CD4-positive, alpha-beta memory T cell (primary cell): ENCODE measurements at regions not wholly inside any gene's neighbourhood (a gene's known extent, or its start where the extent isn't known, plus 50 kb on each side); places are given as distances from the start of the nearest gene placed in this dataset.

ENCODE experiments used
- CTCF ChIA-PET: fragments of 350-600 bp; sonication (Branson Sonifier 250); formaldehyde crosslinking; loops from one replicate; lab custom pipeline; 2021; ENCODE audit warnings: inconsistent platforms; ENCODE audit not compliant: partially characterized antibody; lab: Charles Lee
- POLR2A ChIA-PET: fragments of 350-600 bp; sonication (Branson Sonifier 250); formaldehyde crosslinking; loops from one replicate; lab custom pipeline; 2021; ENCODE audit not compliant: partially characterized antibody; lab: Charles Lee
- DNase-seq, 5 donors: peaks; one replicate each; pipeline versions ENCODE4 v3.0.0 to v3.0.0-alpha.2; 2020 to 2022; ENCODE audit warnings: mixed read lengths in 1 of 5
- H3K27ac ChIP-seq: one replicate; pipeline ENCODE4 v1.7.0; 2013; ENCODE audit warnings: low read depth, low read length
- H3K27me3 ChIP-seq: 2 replicates; pipeline ENCODE4 v1.7.0; 2013; ENCODE audit warnings: mild to moderate bottlenecking, low read length, moderate library complexity; ENCODE audit not compliant: insufficient read depth
- H3K36me3 ChIP-seq: 2 replicates; pipeline ENCODE4 v1.7.0; 2013; ENCODE audit warnings: mild to moderate bottlenecking, low read length, moderate library complexity; ENCODE audit not compliant: insufficient read depth
- H3K4me1 ChIP-seq: 2 replicates; pipeline ENCODE4 v1.7.0; 2013; ENCODE audit warnings: mild to moderate bottlenecking, low read length, moderate library complexity; ENCODE audit not compliant: insufficient read depth
- H3K4me3 ChIP-seq, 2 donors: one replicate each; pipeline ENCODE4 v1.7.0; 2013; ENCODE audit warnings: low read length in 2 of 2, mild to moderate bottlenecking in 1 of 2
- H3K9me3 ChIP-seq, 2 donors: one replicate each; pipeline ENCODE4 v1.7.0; 2013; ENCODE audit warnings: low read length in 2 of 2, control low read depth in 1 of 2; ENCODE audit not compliant: control insufficient read depth in 1 of 2
- H3K27ac Mint-ChIP-seq, 7 donors: one replicate each; pipeline ENCODE4 v1.8.0; 2020 to 2021; ENCODE audit warnings: mixed read lengths in 7 of 7, mild to moderate bottlenecking in 6 of 7, inconsistent platforms in 3 of 7, moderate library complexity in 3 of 7
- H3K27me3 Mint-ChIP-seq, 2 donors: one replicate each; pipeline ENCODE4 v1.8.0; 2020 to 2021; ENCODE audit warnings: mixed read lengths in 2 of 2
- H3K36me3 Mint-ChIP-seq, 2 donors: one replicate each; pipeline ENCODE4 v1.8.0; 2020 to 2021; ENCODE audit warnings: mixed read lengths in 2 of 2, inconsistent platforms in 1 of 2, mild to moderate bottlenecking in 1 of 2
- H3K4me1 Mint-ChIP-seq, 4 donors: one replicate each; pipeline ENCODE4 v1.8.0; 2020 to 2021; ENCODE audit warnings: mixed read lengths in 4 of 4, mild to moderate bottlenecking in 1 of 4
- H3K4me3 Mint-ChIP-seq, 8 donors: one replicate each; pipeline ENCODE4 v1.8.0; 2020 to 2021; ENCODE audit warnings: mixed read lengths in 8 of 8, mild to moderate bottlenecking in 7 of 8, moderate library complexity in 6 of 8, inconsistent platforms in 3 of 8
- H3K9me3 Mint-ChIP-seq, 8 donors: one replicate each; pipeline ENCODE4 v1.8.0; 2020 to 2021; ENCODE audit warnings: mixed read lengths in 8 of 8, mild to moderate bottlenecking in 5 of 8, inconsistent platforms in 3 of 8, moderate library complexity in 1 of 8
- intact Hi-C: fragments of 100-400 bp; cut with micrococcal nuclease; formaldehyde crosslinking; loops from one replicate; pipeline ENCODE4 v1.15.1; 2023

GRCh38 chr10:33460505-33461294, 126.2 kb upstream of the NRP1 start:
- no peaks in the 10 kb centered on the region for H3K9me3 ChIP-seq
- no peaks in the 10 kb centered on the region for H3K4me1 Mint-ChIP-seq
- H3K4me1 ChIP-seq: no peaks in the 10 kb centered on the region
- H3K4me3 Mint-ChIP-seq: no peak overlapping the region
- H3K36me3 ChIP-seq: no peaks in the 10 kb centered on the region
- no peak overlapping the region for H3K27ac ChIP-seq
- H3K27me3 ChIP-seq: no peaks in the 10 kb centered on the region
- CTCF ChIA-PET: no interaction called here
- DNase-seq: no peak
- no peak overlapping the region for H3K27ac Mint-ChIP-seq
- H3K27me3 Mint-ChIP-seq: peaks cover 0 to 1% of the 10 kb centered on the region in 2 donors
- H3K9me3 Mint-ChIP-seq: no peaks in the 10 kb centered on the region
- no peaks in the 10 kb centered on the region for H3K36me3 Mint-ChIP-seq
- intact Hi-C loops: no loop called here
- no peak overlapping the region for H3K4me3 ChIP-seq
- POLR2A ChIA-PET: interaction anchor here (0.7 kb wide), 1 partner anchor 11 kb away, joined by 4 read pairs; no protein-coding TSS in a partner anchor

GRCh38 chr10:33459602-33460001, 125.1 kb upstream of the NRP1 start:
- no peaks in the 10 kb centered on the region for H3K36me3 ChIP-seq
- no peaks in the 10 kb centered on the region for H3K36me3 Mint-ChIP-seq
- no peak overlapping the region for H3K4me3 Mint-ChIP-seq
- H3K9me3 ChIP-seq: no peaks in the 10 kb centered on the region
- ChIA-PET POLR2A (no interaction called here), CTCF (no interaction called here)
- H3K27ac Mint-ChIP-seq: no peak overlapping the region
- DNase-seq: no peak
- H3K4me1 ChIP-seq: no peaks in the 10 kb centered on the region
- H3K27ac ChIP-seq: no peak overlapping the region
- H3K4me1 Mint-ChIP-seq: no peaks in the 10 kb centered on the region
- peaks cover 0 to 1% of the 10 kb centered on the region in 2 donors for H3K27me3 Mint-ChIP-seq
- intact Hi-C loops: no loop called here
- H3K9me3 Mint-ChIP-seq: no peaks in the 10 kb centered on the region
- no peaks in the 10 kb centered on the region for H3K27me3 ChIP-seq
- no peak overlapping the region for H3K4me3 ChIP-seq

- Mint-ChIP-seq H3K27ac (no peak overlapping the region), H3K9me3 (peaks cover 0 to 11% (median 7%) of the 10 kb centered on the region in 8 donors), H3K36me3 (no peaks in the 10 kb centered on the region), H3K4me1 (no peaks in the 10 kb centered on the region), H3K4me3 (no peak overlapping the region), H3K27me3 (no peaks in the 10 kb centered on the region)
- intact Hi-C loops: no loop called here
- ChIA-PET CTCF (no interaction called here), POLR2A (no interaction called here)
- no peak overlapping the region for H3K27ac ChIP-seq
- DNase-seq: no peak
- H3K9me3 ChIP-seq: no peaks in the 10 kb centered on the region
- H3K4me1 ChIP-seq: no peaks in the 10 kb centered on the region
- no peak overlapping the region for H3K4me3 ChIP-seq
- no peaks in the 10 kb centered on the region for H3K36me3 ChIP-seq
- no peaks in the 10 kb centered on the region for H3K27me3 ChIP-seq
These were observed 120.6 kb upstream of the NRP1 start for GRCh38 chr10:33455029-33455428.

GRCh38 chr10:33454554-33454953, 120.1 kb upstream of the NRP1 start:
- Histone ChIP-seq H3K9me3 (no peaks in the 10 kb centered on the region), H3K27ac (no peak overlapping the region), H3K36me3 (no peaks in the 10 kb centered on the region), H3K4me3 (no peak overlapping the region), H3K27me3 (no peaks in the 10 kb centered on the region), H3K4me1 (no peaks in the 10 kb centered on the region)
- no peak overlapping the region for H3K27ac Mint-ChIP-seq
- H3K4me1 Mint-ChIP-seq: no peaks in the 10 kb centered on the region
- DNase-seq: no peak
- intact Hi-C loops: no loop called here
- POLR2A ChIA-PET: no interaction called here
- CTCF ChIA-PET: interaction anchor here (1.1 kb wide), 1 partner anchor 10 kb away, joined by 3 read pairs; no protein-coding TSS in a partner anchor
- H3K36me3 Mint-ChIP-seq: no peaks in the 10 kb centered on the region
- no peak overlapping the region for H3K4me3 Mint-ChIP-seq
- H3K9me3 Mint-ChIP-seq: peaks cover 0 to 11% (median 7%) of the 10 kb centered on the region in 8 donors
- no peaks in the 10 kb centered on the region for H3K27me3 Mint-ChIP-seq

GRCh38 chr10:33453081-33454025, 118.9 kb upstream of the NRP1 start:
- H3K27me3 ChIP-seq: no peaks in the 10 kb centered on the region
- Mint-ChIP-seq H3K36me3 (no peaks in the 10 kb centered on the region), H3K9me3 (peaks cover 0 to 11% (median 7%) of the 10 kb centered on the region in 8 donors), H3K4me3 (no peak overlapping the region), H3K4me1 (no peaks in the 10 kb centered on the region), H3K27ac (no peak overlapping the region), H3K27me3 (peaks cover 0 to 3% of the 10 kb centered on the region in 2 donors)
- DNase-seq: no peak
- no peak overlapping the region for H3K4me3 ChIP-seq
- H3K36me3 ChIP-seq: no peaks in the 10 kb centered on the region
- intact Hi-C loops: no loop called here
- H3K9me3 ChIP-seq: no peaks in the 10 kb centered on the region
- ChIA-PET POLR2A (no interaction called here), CTCF (interaction anchor here (1.1 kb wide), 1 partner anchor 11 kb away, joined by 3 read pairs; no protein-coding TSS in a partner anchor)
- no peak overlapping the region for H3K27ac ChIP-seq
- no peaks in the 10 kb centered on the region for H3K4me1 ChIP-seq

- Histone ChIP-seq H3K27me3 (no peaks in the 10 kb centered on the region), H3K4me1 (no peaks in the 10 kb centered on the region), H3K9me3 (no peaks in the 10 kb centered on the region), H3K4me3 (no peak overlapping the region), H3K36me3 (no peaks in the 10 kb centered on the region), H3K27ac (no peak overlapping the region)
- ChIA-PET POLR2A (no interaction called here), CTCF (no interaction called here)
- Mint-ChIP-seq H3K9me3 (peaks cover 0 to 11% (median 7%) of the 10 kb centered on the region in 8 donors), H3K27ac (no peak overlapping the region), H3K4me3 (no peak overlapping the region), H3K4me1 (no peaks in the 10 kb centered on the region), H3K27me3 (peaks cover 5% of the 10 kb centered on the region in 2 donors), H3K36me3 (no peaks in the 10 kb centered on the region)
- intact Hi-C loops: no loop called here
- DNase-seq: no peak
These were observed 114.1 kb upstream of the NRP1 start for GRCh38 chr10:33448421-33449140.

GRCh38 chr10:33441561-33441960, 107.1 kb upstream of the NRP1 start:
- H3K4me1 Mint-ChIP-seq: no peaks in the 10 kb centered on the region
- DNase-seq: no peak
- intact Hi-C loops: no loop called here
- ChIA-PET POLR2A (no interaction called here), CTCF (no interaction called here)
- H3K27ac Mint-ChIP-seq: no peak overlapping the region
- Histone ChIP-seq H3K36me3 (no peaks in the 10 kb centered on the region), H3K4me3 (no peak overlapping the region), H3K9me3 (no peaks in the 10 kb centered on the region), H3K4me1 (no peaks in the 10 kb centered on the region), H3K27ac (no peak overlapping the region), H3K27me3 (no peaks in the 10 kb centered on the region)
- H3K36me3 Mint-ChIP-seq: no peaks in the 10 kb centered on the region
- H3K4me3 Mint-ChIP-seq: no peak overlapping the region
- peaks cover 0 to 4% (median 0%) of the 10 kb centered on the region in 8 donors for H3K9me3 Mint-ChIP-seq
- peaks cover 9 to 14% of the 10 kb centered on the region in 2 donors for H3K27me3 Mint-ChIP-seq
